ENCODE measurements at regions not wholly inside any gene's neighbourhood (a gene's known extent, or its start where the extent isn't known, plus 50 kb on each side); places are given as distances from the start of the nearest gene placed in this dataset.
A peak's percentile ranks its signal among the peaks of the same experiment; 100 is the strongest.
"Not testable (repeated sequence)": the region's sequence is repeated elsewhere in the genome, so short reads cannot be mapped to it uniquely, and the experiment has no call there.

DNA sequence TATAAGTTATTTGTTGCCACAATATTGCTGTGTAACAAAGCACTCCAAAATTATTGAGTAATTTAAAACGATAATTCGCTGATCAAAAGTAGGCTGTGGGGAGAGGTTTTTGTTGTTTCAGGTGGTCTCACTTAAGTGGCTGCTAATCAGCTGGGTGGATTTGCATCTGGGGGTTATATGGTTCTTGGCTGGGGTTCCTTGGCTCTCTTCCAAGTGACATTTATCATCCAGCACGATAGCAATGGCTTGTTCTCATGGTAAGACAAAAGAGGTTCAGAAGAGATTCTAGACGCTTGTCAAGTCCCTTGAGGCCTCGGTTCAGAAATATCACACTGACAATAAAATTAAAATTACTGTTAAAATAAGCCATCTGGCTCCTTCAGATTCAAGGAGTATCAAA lies 1648.8 kb downstream of the GRIK2 start:
- no peak for DNase-seq (ENCODE audit: low read depth)

DNA sequence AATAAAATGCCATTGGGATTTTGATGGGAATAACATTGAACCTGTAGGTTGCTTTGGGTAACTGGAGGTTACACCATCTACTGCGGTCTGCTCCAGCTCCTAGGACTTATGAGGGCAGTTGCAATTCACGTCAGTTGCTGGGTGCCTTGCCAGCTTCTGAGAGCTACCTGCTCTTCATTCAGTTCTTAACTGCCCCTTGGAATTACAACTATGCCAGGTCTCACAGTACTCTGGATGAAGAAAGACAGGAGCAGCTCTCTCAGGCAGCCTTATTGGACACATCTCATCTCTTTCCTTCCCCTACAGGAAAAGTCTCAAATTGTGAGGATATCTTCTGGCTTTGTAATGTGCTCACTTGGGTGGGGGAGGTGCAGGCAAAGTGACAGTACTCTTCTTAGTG lies 1643.3 kb downstream of the GRIK2 start:
- no peak for DNase-seq (ENCODE audit: low read depth)

DNA sequence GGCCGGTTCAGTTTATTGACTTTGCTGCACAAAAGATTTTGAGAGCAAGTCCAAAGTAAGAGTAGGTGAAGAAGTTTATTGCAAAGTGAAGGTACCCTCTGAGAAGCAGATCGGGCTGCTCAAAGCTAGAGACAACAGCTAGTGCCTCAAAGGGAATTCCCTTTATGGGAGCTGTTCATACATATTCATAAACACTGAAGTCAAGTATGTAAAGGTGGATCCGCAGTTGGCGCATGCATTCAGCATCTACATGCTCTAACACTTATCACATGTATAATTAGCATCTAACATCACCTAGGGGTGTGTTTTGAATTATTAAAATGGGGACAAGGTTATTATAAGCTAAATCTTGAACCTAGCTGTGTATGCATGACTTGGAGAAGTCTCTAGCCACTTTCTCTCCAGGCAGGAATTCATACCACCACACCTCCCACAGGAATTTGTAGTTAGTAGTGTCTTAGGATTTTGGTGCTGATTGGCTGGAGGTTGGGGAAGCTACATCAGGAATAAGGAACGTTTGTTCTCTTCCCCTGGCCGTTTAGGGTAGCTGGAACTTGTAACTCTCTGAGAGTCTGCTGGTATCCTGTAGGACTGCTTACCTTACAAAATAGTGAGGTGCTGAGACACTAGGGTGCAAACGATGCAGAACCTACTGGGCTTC lies 1633.9 kb downstream of the GRIK2 start:
- no peak for DNase-seq (ENCODE audit: low read depth)

DNA sequence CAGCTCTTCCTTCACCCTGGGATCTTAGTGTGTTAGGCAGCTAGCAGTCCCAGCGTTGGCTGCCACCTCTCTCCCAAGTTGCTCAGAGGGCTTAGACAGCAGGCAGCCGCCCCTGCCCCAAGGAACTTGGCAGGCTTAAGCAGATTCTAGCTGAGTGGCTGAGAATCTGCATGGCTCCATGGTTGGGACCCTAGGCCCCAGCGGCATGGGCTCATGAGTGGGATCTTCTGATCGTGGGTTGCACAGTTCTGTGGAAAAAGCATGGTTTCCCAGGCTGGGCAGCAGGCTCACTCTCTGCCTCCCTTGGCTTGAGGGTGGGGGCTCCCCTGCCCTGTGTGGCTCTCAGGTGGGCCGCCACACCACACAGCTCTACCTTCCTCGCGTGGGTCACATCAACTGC lies 1624.9 kb downstream of the GRIK2 start:
- no peak for DNase-seq (ENCODE audit: low read depth)

DNA sequence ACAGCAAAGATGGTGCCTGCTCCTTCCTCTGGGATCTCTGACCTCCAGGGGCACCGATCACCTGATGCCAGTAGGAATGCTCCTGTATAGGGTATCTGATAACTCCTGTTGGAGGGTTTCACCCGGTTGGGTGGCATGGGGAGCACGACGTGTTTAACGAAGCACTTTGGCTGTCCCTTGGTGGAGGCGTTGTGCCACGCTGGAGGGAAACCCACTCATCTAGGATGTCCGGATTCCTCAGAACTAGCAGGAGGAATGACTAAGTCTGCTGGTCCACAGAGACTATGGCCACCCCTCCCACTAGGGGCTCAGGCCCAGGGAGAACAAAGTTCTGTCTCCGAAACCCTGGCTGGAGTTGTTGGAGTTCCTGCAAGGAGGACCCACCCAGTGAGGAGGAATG lies 1624.4 kb downstream of the GRIK2 start:
- no peak for DNase-seq (ENCODE audit: low read depth)

DNA sequence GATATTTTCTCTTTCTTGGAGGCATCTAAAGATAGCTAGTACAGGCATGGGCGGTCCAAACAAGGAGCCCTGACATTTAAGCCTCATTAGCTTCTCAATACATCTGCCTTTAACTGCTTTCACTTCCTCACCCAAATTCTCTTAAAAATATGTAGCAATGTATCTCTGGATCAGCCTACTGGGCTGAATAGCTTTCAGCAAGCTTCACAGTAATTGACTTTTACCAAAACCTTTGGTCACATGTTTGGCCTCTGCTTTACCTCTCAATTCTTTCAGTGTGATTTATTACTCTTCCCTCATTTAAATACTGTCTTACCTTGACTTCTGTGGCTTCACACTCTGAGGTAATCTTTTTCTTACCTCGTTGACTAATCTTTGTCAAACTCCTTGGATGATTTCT lies 1618.1 kb downstream of the GRIK2 start:
- no peak for DNase-seq (ENCODE audit: low read depth)

DNA sequence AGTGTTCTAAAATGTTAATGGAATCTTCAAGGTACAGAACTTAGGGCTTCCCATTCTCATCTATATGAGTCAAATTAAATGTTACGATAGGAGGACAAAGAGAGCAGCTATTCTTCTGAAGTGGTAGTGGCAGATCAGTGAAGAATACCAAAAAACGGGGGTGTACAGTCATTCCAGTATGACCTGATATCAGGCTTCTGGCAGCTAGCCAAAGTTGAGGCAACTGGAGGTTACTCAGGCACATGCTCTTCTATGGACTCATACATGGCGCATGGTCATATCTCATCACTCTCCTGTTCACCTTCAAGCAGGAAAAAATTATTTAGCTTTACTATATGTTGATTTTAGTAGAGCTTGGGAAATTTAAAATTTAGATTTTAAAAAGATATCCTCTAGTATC lies 1608.8 kb downstream of the GRIK2 start:
- DNase-seq (ENCODE audit: low read depth): peak; percentile 1

DNA sequence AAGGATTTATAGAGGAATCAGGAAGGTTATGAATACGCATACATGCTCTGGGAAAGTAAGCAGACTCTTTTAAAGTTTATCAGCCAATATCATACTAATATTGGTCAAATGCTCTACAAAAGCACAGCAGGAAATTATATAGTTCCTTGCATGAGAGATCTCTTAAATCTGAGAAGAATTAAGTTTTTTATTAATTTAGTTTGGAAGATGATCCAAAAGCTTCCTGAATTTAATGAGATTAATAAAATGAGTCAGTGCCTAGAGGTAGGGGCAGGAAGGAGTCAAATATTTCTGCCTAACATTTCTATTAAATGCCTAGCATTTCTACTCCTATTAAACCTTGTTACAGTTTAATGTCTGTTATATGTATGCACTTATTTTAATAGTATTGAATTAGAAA lies 1608.2 kb downstream of the GRIK2 start:
- DNase-seq (ENCODE audit: low read depth): no peak

DNA sequence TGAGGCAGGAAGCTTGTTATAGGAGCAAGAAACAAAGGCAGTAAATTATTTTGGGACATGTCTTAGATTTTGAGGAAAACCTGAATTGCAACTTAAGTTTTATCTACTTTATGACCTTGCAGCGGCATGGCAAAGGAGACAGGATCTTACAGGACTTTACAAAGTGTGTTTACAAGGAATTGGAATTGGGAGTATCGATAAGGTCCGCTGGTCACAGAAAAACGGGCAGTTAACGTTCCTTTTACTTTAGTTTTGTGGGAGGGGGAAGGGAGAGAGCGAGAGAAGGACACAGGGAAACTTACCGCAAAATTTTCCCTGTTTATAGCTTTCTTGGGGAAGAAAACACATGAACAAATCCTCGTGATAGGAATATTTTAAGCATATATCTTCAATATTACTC lies 1607.2 kb downstream of the GRIK2 start:
- DNase-seq (ENCODE audit: low read depth): no peak

DNA sequence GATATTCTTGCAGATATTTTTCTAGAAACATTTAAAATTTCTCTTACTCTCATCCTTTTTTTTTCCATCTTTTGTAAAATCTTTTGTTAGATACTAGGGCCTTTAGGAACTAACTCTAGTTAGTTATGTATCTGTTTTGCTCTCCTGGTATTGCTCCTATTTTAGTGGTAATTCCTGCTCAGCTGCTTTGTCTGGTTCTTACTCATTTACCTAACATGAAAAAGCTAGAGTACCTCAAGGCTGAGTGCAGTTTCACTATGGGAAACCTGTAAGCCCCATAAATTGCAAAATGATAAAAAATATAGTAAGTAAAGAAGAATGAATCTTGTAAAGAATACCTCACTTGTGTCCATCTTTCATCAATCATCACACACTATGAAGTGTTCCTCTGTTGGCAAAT lies 1602.0 kb downstream of the GRIK2 start:
- no peak for DNase-seq (ENCODE audit: low read depth)

DNA sequence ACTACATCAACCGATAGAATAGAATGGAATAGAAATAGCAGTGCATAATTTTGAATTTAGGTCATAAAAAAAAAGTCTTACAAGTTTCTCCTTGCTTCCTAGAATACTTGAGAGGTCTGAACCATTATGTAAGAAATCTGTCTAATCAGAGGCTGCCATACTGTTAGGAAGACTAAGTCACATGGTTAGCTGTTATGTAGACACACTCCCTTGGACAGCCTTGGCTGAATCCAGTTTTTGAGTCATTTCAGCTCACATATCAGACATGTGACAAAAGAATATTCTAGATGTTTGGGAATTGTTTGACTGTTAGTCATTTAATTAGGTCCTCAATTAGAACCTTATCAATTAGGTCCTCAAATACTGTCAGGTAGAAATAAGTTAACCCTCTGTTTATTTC lies 1601.4 kb downstream of the GRIK2 start:
- no peak for DNase-seq (ENCODE audit: low read depth)

DNA sequence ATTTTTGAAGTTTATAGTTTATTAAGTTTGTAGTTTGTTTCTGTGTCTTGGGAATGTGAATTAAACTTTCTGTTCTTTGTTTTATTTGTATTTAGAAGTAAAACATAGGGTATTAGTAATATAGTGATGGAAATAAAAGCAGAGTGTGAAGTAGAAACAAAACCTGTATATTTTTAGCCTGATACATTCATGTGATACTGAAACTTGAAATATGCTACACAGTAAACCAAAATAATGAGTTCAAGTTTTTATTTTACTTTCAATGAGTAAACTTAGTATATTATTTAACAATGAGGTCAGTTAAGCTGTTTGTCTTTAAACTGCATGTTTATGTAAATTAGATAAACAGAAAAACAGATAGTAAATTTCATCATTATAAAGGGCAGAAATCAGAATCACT lies 1592.6 kb downstream of the GRIK2 start:
- DNase-seq (ENCODE audit: low read depth): no peak

DNA sequence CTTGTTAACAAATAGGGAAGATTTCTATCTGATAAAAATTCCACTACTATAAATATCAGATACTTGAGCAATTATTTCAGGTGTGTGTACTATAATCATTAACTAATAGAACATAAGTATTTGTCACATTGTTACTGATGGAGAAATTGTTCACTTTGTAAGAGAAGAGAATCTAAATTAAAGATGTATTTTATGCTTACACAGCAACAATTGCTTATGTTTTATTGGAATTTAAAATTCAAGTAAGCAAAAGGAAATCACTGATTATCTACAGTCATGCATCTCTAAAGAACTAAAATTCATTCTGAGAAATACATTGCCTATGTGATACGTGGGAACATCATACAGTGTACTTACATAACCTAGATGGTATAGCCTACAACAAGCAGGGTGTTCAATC lies 1590.8 kb downstream of the GRIK2 start:
- no peak for DNase-seq (ENCODE audit: low read depth)

DNA sequence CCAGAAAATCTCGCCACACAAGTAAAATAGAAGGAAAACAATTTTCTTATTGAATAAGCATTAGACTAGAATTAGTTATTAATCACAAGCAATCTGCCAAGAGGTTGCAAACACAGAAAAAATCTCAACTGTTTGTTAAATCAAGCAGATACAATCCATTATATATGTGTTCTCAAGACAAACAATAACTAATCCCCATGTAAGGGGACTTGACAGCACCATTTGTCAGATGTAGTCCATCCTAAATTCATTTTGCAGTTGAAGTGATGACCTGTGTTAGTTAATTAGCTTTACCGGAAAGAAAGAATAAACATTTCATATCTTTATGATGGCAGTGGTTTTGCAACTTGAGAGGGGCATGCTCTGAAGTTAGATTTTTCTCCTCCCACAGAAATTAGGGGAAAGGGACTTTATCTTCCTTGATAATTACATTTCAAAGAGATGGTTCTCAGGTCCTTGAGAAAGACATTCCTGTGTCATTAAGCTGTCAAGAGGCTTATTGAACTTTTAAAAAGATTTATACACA lies 1588.0 kb downstream of the GRIK2 start:
- DNase-seq (ENCODE audit: low read depth): no peak

DNA sequence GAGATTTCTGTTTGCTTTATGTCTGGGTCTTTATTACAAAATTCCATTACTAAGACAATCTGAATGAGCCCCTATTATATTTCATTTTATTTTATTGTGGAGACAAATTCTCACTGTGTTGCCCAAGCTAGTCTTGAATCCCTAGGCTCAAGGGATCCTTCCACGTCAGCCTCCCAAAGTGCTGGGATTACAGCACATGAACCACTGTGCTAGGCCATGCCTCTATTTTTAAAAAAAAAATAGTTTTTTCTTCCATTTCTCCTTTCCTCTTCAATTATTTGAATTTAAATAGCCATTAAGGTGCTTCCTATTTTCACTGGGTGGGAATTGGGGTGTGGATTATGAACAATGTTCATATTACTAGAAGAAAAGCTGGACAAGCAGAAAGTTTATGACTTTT lies 1587.4 kb downstream of the GRIK2 start:
- DNase-seq (ENCODE audit: low read depth): no peak

DNA sequence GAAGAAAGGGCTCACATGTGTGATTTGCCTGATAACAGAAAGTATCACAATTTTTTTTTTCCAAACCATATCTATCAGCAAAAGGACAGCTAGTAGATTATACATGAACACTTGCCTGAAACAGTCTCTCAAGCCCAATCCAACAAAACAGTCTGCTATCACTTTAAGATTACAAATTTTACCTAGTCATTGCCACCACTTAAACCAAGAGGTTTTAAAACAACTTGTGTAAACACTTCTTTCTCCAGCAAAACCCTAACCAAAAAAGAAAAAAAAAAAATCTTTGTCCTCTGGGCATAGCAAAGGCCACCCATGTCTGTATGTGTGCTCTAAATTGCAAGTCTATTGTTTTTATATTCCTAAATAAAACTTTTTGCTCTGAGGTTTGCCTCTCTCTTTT lies 1568.4 kb downstream of the GRIK2 start:
- DNase-seq (ENCODE audit: low read depth): no peak

DNA sequence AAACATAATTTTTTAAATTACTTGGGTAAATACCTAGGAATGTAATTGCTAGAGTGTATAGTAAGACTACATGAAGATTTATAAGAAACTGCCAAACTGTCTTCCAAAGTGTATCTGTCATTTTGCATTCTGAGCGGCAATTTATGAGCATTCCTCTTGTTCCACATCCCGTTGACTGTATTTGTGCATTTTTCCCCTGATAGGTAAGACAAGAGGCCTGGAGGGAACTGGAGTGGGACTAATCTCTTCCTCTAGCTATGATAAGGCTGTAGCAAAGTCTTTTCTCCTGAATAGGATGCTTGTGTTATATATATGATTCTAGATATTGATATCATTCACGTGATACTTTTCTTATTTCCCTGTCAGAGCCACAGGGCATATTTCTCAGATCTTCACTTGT lies 1557.5 kb downstream of the GRIK2 start:
- no peak for DNase-seq (ENCODE audit: low read depth)

DNA sequence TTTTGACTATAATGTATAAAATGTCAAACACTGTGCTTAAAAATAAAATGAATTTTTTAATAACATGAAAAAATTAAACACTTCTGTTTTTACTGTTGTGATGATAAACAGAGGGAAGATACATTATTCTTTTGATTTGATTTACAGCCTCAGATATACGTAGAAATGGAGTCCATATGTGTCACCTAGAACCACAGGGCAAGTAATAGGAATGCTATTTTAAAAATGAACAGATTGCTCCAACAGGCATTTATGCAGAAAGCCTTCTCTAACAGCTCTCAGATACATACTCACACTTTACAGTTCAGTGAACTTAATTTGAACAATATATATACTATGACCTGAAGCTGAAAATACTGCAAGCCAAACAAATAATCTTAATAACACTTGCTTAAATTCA lies 1551.0 kb downstream of the GRIK2 start:
- DNase-seq (ENCODE audit: low read depth): no peak

DNA sequence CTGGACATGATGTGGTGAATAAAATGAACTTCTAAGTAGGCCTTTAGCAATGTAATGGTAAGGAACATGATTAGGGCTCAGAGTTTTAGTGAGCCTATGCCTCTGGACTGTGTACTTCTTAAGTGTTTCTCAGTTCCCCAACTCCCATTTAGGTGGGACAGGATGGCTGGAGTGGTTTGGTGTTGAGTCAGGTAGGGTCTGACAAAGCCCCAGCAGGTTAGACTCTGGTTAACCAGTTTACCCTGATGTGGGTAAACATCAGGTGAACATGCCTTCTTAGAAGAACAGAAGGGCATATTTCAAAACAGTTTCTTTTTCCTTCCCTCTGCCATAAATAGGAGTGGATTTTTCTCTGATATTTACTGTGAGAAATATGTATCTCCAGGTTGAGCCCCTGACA lies 1548.7 kb downstream of the GRIK2 start:
- no peak for DNase-seq (ENCODE audit: low read depth)

DNA sequence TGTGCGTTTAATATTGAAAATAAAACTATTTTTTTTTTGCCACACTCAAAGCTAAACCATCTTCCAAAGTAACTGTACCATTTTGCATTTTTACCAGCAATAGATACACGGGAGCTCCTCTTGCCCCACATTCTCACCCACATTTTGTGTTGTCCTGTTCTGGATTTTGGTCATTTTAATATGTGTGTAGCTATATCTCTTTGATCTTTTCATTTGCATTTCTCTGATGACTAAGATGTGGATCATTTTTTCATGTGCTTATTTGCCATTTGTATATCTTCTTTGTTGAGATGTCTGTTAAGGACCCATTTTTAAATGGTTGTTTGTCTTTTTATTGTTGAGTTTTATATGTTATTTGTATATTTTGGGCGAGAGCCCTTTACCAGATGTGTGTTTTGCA lies 1543.5 kb downstream of the GRIK2 start:
- no peak for DNase-seq (ENCODE audit: low read depth)

DNA sequence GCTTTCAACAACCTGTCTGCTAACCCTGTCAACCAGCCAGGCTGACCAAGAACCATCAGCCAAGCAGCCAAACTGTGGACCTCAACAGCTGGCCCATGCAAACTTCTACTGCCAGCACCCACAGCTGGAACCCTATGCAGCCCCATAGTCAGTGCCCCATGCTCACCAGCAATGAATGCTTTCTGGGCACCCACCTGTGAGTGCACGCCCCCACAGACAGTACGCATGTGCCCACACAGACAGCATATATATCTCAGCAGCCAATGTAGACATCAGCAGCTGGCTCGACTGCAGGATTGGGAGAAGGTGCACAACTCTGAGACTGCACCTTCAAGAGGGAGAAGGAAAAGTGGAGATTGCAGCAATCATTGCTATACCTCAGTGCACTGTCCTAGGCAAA lies 1534.6 kb downstream of the GRIK2 start:
- DNase-seq (ENCODE audit: low read depth): no peak

DNA sequence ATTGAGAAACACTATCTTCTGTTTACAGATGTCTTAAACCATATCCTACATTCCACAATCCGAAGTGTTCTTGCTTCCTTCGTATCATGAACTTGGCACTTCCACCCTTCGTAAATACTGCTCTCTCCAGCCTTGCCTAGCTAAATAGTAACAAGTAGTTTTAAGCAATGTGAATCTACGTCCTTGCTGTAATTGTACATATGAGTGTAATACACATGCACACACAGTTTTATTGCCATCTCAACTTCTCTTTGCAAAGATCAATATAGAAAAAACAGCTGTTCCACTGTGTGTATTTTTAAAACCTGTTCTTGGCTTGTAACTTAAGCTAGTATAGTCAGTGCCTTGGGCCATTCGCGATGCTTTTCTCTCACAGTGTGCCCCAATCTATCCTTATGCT lies 1524.7 kb downstream of the GRIK2 start:
- DNase-seq (ENCODE audit: low read depth): no peak

DNA sequence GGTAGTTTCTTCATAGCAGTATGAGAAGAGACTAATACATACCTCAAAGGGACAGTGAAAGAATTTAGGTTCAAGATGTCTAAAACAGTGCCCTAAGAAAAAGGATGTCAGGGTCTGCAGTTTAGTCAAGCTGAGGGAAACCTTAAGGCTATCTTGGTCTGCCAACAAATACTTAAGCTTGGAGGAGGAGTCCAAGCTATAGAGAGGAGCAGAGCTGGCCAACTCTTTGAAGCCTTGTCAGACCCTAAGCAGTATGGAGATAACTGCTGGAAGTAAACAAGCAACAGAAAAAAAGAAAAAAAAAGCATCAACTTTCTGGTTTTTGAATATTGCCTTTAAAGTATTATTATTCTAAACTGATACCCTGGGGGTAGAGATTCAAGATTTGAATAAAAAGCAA lies 1518.1 kb downstream of the GRIK2 start:
- no peak for DNase-seq (ENCODE audit: low read depth)

DNA sequence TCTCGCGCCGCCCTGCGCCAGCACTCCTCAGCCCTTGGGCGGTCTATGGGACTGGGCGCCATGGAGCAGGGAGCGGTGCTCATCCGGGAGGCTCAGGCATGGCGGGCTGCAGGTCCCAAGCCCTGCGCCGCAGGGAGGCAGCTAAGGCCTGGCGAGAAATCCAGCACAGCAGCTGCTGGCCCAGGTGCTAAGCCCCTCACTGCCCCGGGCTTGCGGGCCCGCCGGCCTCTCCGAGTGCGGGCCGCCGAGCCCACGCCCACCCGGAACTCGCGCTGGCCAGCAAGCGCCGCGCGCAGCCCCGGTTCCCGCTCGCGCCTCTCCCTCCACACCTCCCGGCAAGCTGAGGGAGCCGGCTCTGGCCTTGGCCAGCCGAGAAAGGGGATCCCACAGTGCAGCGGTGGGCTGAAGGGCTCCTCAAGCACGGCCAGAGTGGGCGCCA lies 1517.2 kb downstream of the GRIK2 start:
- not testable (repeated sequence) for DNase-seq (ENCODE audit: low read depth)

DNA sequence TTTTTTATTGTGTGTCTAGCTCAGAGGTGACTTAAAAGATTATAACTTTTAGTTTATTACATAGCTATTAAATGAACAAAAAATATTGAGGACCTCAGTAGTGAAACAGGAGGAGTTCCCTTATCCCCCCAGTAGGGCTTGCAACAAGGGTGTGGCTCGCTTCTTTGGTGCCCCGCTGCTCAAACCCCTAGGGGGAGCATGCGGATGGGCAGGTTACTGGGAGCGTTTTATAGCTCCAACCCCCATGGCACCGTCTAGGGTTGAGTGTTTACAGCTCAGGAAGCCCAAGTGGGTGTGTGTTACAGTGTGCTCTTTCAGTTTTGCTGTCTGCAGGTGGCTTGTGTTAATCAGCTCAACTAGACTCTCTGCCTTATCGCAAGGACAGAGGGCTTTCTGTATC lies 1513.7 kb downstream of the GRIK2 start:
- no peak for DNase-seq (ENCODE audit: low read depth)
